Natural killer cell (primary cell): ENCODE measurements at regions not wholly inside any gene's neighbourhood (a gene's known extent, or its start where the extent isn't known, plus 50 kb on each side); places are given as distances from the start of the nearest gene placed in this dataset.

Experiments
- ATAC-seq, 3 donors: fragments of 150-1000 bp in 2 of 3; fragments of 200-7000 bp in 1 of 3; cut with Tn5 transposase; 1 replicate in 1 of 3; 2 replicates in 2 of 3; pipeline ENCODE4 v1.10.0; 2021; ENCODE audit warnings: mild to moderate bottlenecking in 2 of 3, moderate library complexity in 2 of 3
- DNase-seq, 2 donors: peaks; one replicate each; pipeline versions ENCODE4 v3.0.0 to v3.0.0-alpha.2; 2013 to 2021; ENCODE audit warnings: mixed read lengths in 1 of 2
- H3K27ac ChIP-seq: one replicate; pipeline ENCODE4 v1.5.1; 2013; ENCODE audit warnings: mild to moderate bottlenecking, low read length
- H3K27me3 ChIP-seq: one replicate; pipeline ENCODE4 v1.6.1; 2013; ENCODE audit warnings: low read length; ENCODE audit not compliant: control insufficient read depth, insufficient read depth
- H3K36me3 ChIP-seq: one replicate; pipeline ENCODE4 v1.6.1; 2013; ENCODE audit warnings: low read length; ENCODE audit not compliant: control insufficient read depth, insufficient read depth
- H3K4me1 ChIP-seq: one replicate; pipeline ENCODE4 v1.6.1; 2013; ENCODE audit warnings: low read length; ENCODE audit not compliant: control insufficient read depth, insufficient read depth
- H3K4me3 ChIP-seq: one replicate; pipeline ENCODE4 v1.5.1; 2013; ENCODE audit warnings: low read length
- H3K9me3 ChIP-seq: one replicate; pipeline ENCODE4 v1.6.1; 2013; ENCODE audit warnings: low read length; ENCODE audit not compliant: control insufficient read depth, insufficient read depth
- H3K27ac Mint-ChIP-seq, 2 donors: one replicate each; pipeline ENCODE4 v1.8.0; 2022; ENCODE audit warnings: mild to moderate bottlenecking in 2 of 2, mixed read lengths in 2 of 2, moderate library complexity in 1 of 2
- H3K27me3 Mint-ChIP-seq, 2 donors: one replicate each; pipeline ENCODE4 v1.8.0; 2022; ENCODE audit warnings: low read depth in 2 of 2, mixed read lengths in 2 of 2
- H3K36me3 Mint-ChIP-seq: one replicate; pipeline ENCODE4 v1.8.0; 2022; ENCODE audit warnings: mixed read lengths
- H3K4me1 Mint-ChIP-seq, 2 donors: one replicate each; pipeline ENCODE4 v1.8.0; 2022; ENCODE audit warnings: mixed read lengths in 2 of 2
- H3K4me3 Mint-ChIP-seq: one replicate; pipeline ENCODE4 v1.8.0; 2022; ENCODE audit warnings: mild to moderate bottlenecking, moderate library complexity, mixed read lengths
- H3K9me3 Mint-ChIP-seq, 2 donors: one replicate each; pipeline ENCODE4 v1.8.0; 2022; ENCODE audit warnings: mixed read lengths in 2 of 2
- whole genome bisulfite sequencing: methylation state at CpG from one replicate; pipeline ENCODE4 v1.1.7; 2013; ENCODE audit warnings: missing lambda C conversion rate; ENCODE audit not compliant: insufficient coverage; 5-methylcytosine and 5-hydroxymethylcytosine counted together
- intact Hi-C: fragments of 100-400 bp; cut with micrococcal nuclease; formaldehyde crosslinking; loops from one replicate; pipeline ENCODE4 v1.14.2; 2022
- TF ChIP-seq, protein P1 (sequence below): fragments of 200-600 bp; IDR thresholded peaks from one replicate; pipeline ENCODE4 v1.8.0; 2022; ENCODE audit warnings: antibody characterized with exemption

DNA sequence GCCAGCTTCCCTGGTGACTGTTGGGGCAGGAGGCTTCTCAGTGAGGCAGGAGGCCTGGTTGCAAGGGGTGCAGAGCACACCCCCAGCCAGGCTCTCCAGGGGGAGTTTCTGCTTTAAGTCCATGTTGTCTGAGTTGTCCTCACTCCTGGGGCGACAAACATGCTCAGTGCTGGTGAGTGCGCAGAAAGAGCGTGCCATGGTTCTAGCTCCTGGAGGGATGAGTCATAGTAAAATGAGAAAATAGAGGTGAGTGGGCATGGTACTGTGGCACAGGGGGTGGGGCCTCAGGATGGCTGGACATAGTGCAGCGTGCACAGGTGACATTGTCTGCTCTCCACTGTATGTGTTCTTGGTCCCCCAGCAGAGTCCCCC, 457.2 kb upstream of the HS6ST1 start:
- DNase-seq: no peak
- TF ChIP-seq, protein P1, sequence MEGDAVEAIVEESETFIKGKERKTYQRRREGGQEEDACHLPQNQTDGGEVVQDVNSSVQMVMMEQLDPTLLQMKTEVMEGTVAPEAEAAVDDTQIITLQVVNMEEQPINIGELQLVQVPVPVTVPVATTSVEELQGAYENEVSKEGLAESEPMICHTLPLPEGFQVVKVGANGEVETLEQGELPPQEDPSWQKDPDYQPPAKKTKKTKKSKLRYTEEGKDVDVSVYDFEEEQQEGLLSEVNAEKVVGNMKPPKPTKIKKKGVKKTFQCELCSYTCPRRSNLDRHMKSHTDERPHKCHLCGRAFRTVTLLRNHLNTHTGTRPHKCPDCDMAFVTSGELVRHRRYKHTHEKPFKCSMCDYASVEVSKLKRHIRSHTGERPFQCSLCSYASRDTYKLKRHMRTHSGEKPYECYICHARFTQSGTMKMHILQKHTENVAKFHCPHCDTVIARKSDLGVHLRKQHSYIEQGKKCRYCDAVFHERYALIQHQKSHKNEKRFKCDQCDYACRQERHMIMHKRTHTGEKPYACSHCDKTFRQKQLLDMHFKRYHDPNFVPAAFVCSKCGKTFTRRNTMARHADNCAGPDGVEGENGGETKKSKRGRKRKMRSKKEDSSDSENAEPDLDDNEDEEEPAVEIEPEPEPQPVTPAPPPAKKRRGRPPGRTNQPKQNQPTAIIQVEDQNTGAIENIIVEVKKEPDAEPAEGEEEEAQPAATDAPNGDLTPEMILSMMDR: no peak
- no peaks in the 10 kb centered on the region for H3K4me1 Mint-ChIP-seq
- no peaks in the 10 kb centered on the region for H3K9me3 ChIP-seq
- no peak overlapping the region for H3K27ac ChIP-seq
- no peak overlapping the region for H3K4me3 Mint-ChIP-seq
- H3K27me3 Mint-ChIP-seq: no peaks in the 10 kb centered on the region
- no peaks in the 10 kb centered on the region for H3K27me3 ChIP-seq
- H3K36me3 Mint-ChIP-seq: no peaks in the 10 kb centered on the region
- no peak overlapping the region for H3K4me3 ChIP-seq
- intact Hi-C loops: no loop called here
- H3K27ac Mint-ChIP-seq: no peak overlapping the region
- H3K36me3 ChIP-seq: no peaks in the 10 kb centered on the region
- no peaks in the 10 kb centered on the region for H3K4me1 ChIP-seq
- 87% methylated on average over 4 of the region's 4 CpGs for WGBS
- H3K9me3 Mint-ChIP-seq: no peaks in the 10 kb centered on the region
- no peak for ATAC-seq

DNA sequence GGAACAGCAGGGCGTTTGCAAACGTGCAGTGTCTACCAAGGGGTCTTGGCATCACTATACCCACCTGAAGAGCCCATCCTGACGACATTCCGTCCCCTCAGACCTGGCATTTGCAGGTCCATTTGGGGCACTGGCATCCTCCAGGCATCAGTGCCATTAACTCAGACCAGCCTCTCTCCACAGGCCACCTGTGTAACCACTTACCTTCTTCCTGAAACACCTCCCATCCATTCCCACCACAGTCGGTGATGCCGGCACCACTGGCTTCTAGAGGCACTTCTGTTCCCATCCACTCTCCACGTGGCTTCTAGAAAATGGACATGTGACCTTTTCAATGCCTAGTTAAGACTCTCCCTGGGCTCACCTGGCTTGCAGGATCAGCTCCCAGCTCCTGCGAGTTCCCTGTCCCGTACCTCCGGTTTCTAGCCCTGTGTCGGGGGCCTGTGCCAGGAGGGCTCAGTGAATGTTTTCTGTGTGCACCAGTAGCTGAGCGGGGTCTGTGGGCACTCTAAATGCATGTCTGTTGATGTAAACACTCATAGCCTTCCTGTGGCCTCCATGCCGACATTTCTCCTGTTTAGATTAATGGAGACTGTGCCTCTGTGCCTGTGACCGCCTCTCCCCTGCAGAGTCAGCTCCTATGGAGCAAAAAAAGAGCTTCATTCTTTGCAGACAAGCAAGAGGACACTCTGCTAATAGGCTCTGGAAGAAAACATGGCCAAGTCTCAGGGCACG, 458.0 kb upstream of the HS6ST1 start:
- intact Hi-C loops: no loop called here
- Histone ChIP-seq H3K4me3 (no peak overlapping the region), H3K9me3 (no peaks in the 10 kb centered on the region), H3K36me3 (no peaks in the 10 kb centered on the region), H3K4me1 (no peaks in the 10 kb centered on the region), H3K27me3 (no peaks in the 10 kb centered on the region), H3K27ac (no peak overlapping the region)
- Mint-ChIP-seq H3K4me1 (no peaks in the 10 kb centered on the region), H3K27me3 (no peaks in the 10 kb centered on the region), H3K9me3 (no peaks in the 10 kb centered on the region), H3K4me3 (no peak overlapping the region), H3K27ac (no peak overlapping the region), H3K36me3 (no peaks in the 10 kb centered on the region)
- 83% methylated on average over 15 of the region's 15 CpGs for WGBS
- no peak for DNase-seq
- no peak for ATAC-seq
- TF ChIP-seq, protein P1: no peak

DNA sequence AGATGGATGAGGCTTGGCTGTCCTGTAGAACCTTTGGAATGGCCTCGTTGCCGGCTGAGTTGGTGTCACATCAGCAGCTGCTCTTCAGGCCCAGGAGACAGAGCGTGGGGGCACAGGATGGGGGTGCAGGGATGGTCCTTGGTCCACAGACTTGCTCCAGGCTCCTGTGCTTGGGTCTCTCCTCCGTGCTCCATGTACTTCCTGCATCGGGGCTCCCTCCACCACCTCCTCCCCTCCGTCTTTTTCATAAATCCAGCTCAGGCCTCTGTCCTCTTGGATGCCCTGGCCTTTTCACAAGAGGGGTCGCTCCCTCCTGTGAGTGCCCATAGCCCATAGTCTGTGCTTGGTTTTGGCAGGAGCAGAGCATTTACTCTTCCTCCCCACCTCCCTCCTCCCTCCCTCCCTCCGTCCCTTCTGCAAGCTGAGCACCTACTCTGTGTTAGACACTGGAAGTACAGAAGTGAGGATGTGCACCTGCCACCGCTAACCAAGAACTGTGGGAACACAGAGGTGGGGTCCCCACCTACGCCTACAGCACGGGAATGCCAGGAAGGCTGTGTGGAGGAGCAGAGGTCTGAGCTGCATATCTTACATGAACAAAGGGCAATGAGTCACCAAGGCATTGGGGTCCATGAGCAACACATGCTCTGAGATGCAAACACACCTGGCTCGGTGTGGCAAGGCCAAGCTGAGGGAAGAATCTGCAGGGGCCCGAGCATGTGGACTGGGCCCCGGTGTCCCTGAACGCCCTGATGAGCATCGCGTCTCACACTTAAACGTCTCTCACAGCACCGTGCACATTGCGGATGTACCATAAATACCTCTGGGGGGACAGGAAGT, 458.7 kb upstream of the HS6ST1 start:
- intact Hi-C loops: no loop called here
- H3K4me3 ChIP-seq: no peak overlapping the region
- TF ChIP-seq, protein P1: no peak
- H3K9me3 Mint-ChIP-seq: no peaks in the 10 kb centered on the region
- ATAC-seq (no peak), DNase-seq (no peak)
- H3K27ac ChIP-seq: no peak overlapping the region
- H3K9me3 ChIP-seq: no peaks in the 10 kb centered on the region
- WGBS: 88% methylated on average over 19 of the region's 20 CpGs
- no peaks in the 10 kb centered on the region for H3K36me3 Mint-ChIP-seq
- H3K4me3 Mint-ChIP-seq: no peak overlapping the region
- no peaks in the 10 kb centered on the region for H3K4me1 ChIP-seq
- no peaks in the 10 kb centered on the region for H3K4me1 Mint-ChIP-seq
- no peak overlapping the region for H3K27ac Mint-ChIP-seq
- H3K36me3 ChIP-seq: no peaks in the 10 kb centered on the region
- no peaks in the 10 kb centered on the region for H3K27me3 Mint-ChIP-seq
- H3K27me3 ChIP-seq: no peaks in the 10 kb centered on the region
